Activated CD8-positive, alpha-beta T cell treated with anti-CD3 and anti-CD28 coated beads, Interleukin-2, amount 10 ng/mL, durations not matched to agents 7 days and 5 days (primary cell): ENCODE measurements at regions not wholly inside any gene's neighbourhood (a gene's known extent, or its start where the extent isn't known, plus 50 kb on each side); places are given as distances from the start of the nearest gene placed in this dataset.

Experiments
- ATAC-seq: fragments of 150-1000 bp; cut with Tn5 transposase; one replicate; pipeline ENCODE4 v1.10.0; 2021; ENCODE audit warnings: moderate library complexity
- CTCF ChIA-PET: fragments of 350-600 bp; sonication (Branson Sonifier 250); formaldehyde crosslinking; loops from one replicate; lab custom pipeline; 2021; ENCODE audit warnings: antibody characterized with exemption; lab: Charles Lee
- POLR2A ChIA-PET: fragments of 350-600 bp; sonication (Branson Sonifier 250); formaldehyde crosslinking; loops from one replicate; lab custom pipeline; 2021; ENCODE audit warnings: antibody characterized with exemption; lab: Charles Lee
- DNase-seq: peaks from one replicate; pipeline ENCODE4 v3.0.0-alpha.2; 2020
- H3K27ac Mint-ChIP-seq: one replicate; pipeline ENCODE4 v1.8.0; 2021; ENCODE audit warnings: mild to moderate bottlenecking, mixed read lengths
- H3K27me3 Mint-ChIP-seq: one replicate; pipeline ENCODE4 v1.8.0; 2021; ENCODE audit warnings: low read depth, mixed read lengths
- H3K36me3 Mint-ChIP-seq: one replicate; pipeline ENCODE4 v1.8.0; 2021; ENCODE audit warnings: low read depth, mixed read lengths
- H3K4me1 Mint-ChIP-seq: one replicate; pipeline ENCODE4 v1.8.0; 2021; ENCODE audit warnings: low read depth, mixed read lengths
- H3K4me3 Mint-ChIP-seq: one replicate; pipeline ENCODE4 v1.8.0; 2021; ENCODE audit warnings: mild to moderate bottlenecking, mixed read lengths
- H3K9me3 Mint-ChIP-seq: one replicate; pipeline ENCODE4 v1.8.0; 2022; ENCODE audit warnings: mixed read lengths; ENCODE audit not compliant: insufficient read depth

DNA sequence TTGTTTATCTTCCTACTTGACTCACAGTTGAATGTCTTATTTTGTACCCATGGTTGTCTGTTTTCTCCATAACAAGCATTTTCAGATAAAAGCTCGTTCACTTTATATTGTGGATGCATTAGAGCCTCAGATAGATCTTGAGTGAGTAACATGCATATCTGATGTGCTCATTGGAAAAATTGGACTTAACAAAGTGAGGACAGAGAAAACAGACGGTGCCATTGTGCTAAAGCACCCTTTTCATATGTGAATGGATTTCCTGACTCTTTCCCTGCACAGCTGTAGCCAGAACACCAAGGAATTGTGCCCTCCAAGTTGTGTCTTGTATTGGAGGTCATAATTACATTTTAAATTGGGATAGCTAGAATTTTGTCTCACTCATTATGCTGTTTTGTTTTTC is 325.8 kb upstream of the MEF2C start:
- ChIA-PET POLR2A (no interaction called here), CTCF (no interaction called here)

GRCh38 chr5:89208392-89208791 is 325.4 kb upstream of the MEF2C start:
- Mint-ChIP-seq H3K27me3 (no peaks in the 10 kb centered on the region), H3K36me3 (no peaks in the 10 kb centered on the region), H3K4me3 (no peak overlapping the region), H3K9me3 (no peaks in the 10 kb centered on the region), H3K27ac (no peak overlapping the region), H3K4me1 (no peaks in the 10 kb centered on the region)
- DNase-seq = no peak
- ATAC-seq = no peak
- POLR2A ChIA-PET = no interaction called here
- CTCF ChIA-PET = no interaction called here

More for the DNA sequence above, 325.8 kb upstream of the MEF2C start:
- H3K9me3 Mint-ChIP-seq = no peaks in the 10 kb centered on the region
- H3K4me3 Mint-ChIP-seq = no peak overlapping the region
- no peak overlapping the region for H3K27ac Mint-ChIP-seq
- no peaks in the 10 kb centered on the region for H3K27me3 Mint-ChIP-seq
- DNase-seq = no peak
- ATAC-seq = no peak
- H3K4me1 Mint-ChIP-seq = no peaks in the 10 kb centered on the region
- no peaks in the 10 kb centered on the region for H3K36me3 Mint-ChIP-seq

- no peaks in the 10 kb centered on the region for H3K9me3 Mint-ChIP-seq
- H3K27ac Mint-ChIP-seq = no peak overlapping the region
- H3K27me3 Mint-ChIP-seq = no peaks in the 10 kb centered on the region
- ChIA-PET POLR2A (no interaction called here), CTCF (no interaction called here)
- no peaks in the 10 kb centered on the region for H3K4me1 Mint-ChIP-seq
- no peak overlapping the region for H3K4me3 Mint-ChIP-seq
- no peaks in the 10 kb centered on the region for H3K36me3 Mint-ChIP-seq
- no peak for ATAC-seq
- DNase-seq = no peak
Observed at GRCh38 chr5:89204756-89205155, 321.8 kb upstream of the MEF2C start.

GRCh38 chr5:89203611-89204010 is 320.6 kb upstream of the MEF2C start:
- POLR2A ChIA-PET = no interaction called here
- CTCF ChIA-PET = no interaction called here
- DNase-seq (no peak), ATAC-seq (no peak)
- no peak overlapping the region for H3K4me3 Mint-ChIP-seq
- no peaks in the 10 kb centered on the region for H3K9me3 Mint-ChIP-seq
- no peaks in the 10 kb centered on the region for H3K27me3 Mint-ChIP-seq
- H3K27ac Mint-ChIP-seq = no peak overlapping the region
- H3K36me3 Mint-ChIP-seq = no peaks in the 10 kb centered on the region
- H3K4me1 Mint-ChIP-seq = no peaks in the 10 kb centered on the region

DNA sequence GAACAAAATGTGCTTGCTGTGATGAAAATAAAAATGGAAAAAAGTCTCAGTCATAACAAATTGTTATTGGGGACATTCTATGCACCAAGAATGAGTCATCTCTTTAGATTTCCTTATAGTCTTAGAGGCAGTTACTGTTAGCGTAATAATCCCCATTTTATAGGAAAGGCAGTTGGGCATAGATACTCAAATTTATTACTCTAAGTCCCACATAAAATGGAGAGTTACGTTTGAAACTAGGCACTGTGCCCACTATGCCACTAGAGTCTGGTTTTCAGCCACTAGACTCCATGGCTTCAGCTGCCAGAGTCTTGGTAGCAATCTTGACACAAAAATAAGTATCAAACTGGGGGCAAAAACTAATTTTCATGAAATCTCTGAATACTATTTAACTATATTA is 317.9 kb upstream of the MEF2C start:
- Mint-ChIP-seq H3K4me3 (no peak overlapping the region), H3K36me3 (no peaks in the 10 kb centered on the region), H3K4me1 (no peaks in the 10 kb centered on the region), H3K9me3 (peaks cover 9% of the 10 kb centered on the region), H3K27me3 (no peaks in the 10 kb centered on the region), H3K27ac (no peak overlapping the region)
- ATAC-seq (no peak), DNase-seq (no peak)
- POLR2A ChIA-PET = no interaction called here
- CTCF ChIA-PET = no interaction called here

DNA sequence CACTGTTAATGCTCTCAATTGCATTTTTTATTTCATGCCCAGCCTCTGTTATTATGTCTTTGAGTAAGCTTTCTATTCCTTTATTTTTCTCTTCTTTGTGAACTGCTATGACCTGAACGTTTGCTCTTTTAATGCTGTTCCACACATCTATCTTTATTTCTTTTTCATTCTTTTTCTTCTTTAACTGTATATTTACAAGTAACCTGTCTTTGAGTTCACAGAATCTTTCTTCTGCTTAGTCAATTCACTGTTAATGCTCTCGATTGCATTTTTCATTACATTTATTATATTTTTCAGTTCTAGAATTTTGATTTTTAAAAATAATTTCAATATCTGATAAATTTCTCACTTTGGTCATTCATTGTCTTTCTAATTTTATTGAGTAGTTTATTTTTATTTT is 316.3 kb upstream of the MEF2C start:
- Mint-ChIP-seq H3K4me1 (no peaks in the 10 kb centered on the region), H3K36me3 (no peaks in the 10 kb centered on the region), H3K27ac (no peak overlapping the region), H3K4me3 (no peak overlapping the region), H3K9me3 (peaks cover 9% of the 10 kb centered on the region), H3K27me3 (no peaks in the 10 kb centered on the region)
- ChIA-PET POLR2A (no interaction called here), CTCF (no interaction called here)
- ATAC-seq (no peak), DNase-seq (no peak)

- POLR2A ChIA-PET = interaction anchor here (0.5 kb wide), 1 partner anchor 10 kb away, joined by 3 read pairs; no protein-coding TSS in a partner anchor
- ATAC-seq = no peak
Observed at GRCh38 chr5:89191374-89191773, 308.4 kb upstream of the MEF2C start.

DNA sequence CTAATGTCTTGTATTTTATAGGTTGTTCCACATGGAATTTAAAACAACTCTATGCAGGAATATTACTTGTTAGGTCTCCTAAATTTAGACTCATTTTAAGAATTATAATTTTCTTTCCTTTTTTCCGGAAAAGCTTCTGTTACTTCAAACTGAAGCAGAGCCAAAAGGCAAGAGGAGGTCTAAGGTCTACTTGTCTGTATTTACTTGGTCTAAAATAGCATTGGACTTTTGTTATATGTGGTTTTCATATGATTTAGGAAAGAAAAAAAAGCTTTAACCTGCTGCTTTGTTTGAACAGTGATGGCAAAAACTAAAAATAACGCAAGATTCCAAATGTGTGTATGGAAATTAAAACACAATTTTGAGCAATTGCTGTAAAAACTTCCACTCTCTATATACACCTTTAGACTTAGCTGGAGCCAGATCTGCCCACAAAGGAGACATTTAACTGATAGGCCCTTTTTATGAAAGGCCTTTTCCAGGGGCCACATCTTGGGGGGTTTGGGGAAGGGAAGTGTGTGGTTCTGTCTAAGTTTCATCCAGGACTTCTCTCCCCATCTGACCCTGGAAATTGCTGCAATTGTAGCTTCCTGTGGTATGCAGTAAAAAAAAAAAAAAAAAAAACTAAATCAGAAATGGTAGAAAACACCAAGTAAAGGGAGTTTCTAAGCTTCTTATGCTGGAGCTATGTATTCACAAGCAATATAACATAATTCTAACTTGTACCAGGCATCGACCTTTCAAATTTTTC is 307.7 kb upstream of the MEF2C start:
- H3K4me3 Mint-ChIP-seq = no peak overlapping the region
- DNase-seq (no peak), ATAC-seq (no peak)
- POLR2A ChIA-PET = interaction anchor here (0.5 kb wide), 1 partner anchor 11 kb away, joined by 3 read pairs; no protein-coding TSS in a partner anchor
- peaks cover 5% of the 10 kb centered on the region for H3K9me3 Mint-ChIP-seq
- CTCF ChIA-PET = no interaction called here
- no peaks in the 10 kb centered on the region for H3K27me3 Mint-ChIP-seq
- H3K4me1 Mint-ChIP-seq = no peaks in the 10 kb centered on the region
- no peak overlapping the region for H3K27ac Mint-ChIP-seq
- no peaks in the 10 kb centered on the region for H3K36me3 Mint-ChIP-seq

More at GRCh38 chr5:89191374-89191773, 308.4 kb upstream of the MEF2C start:
- CTCF ChIA-PET = no interaction called here
- H3K4me1 Mint-ChIP-seq = no peaks in the 10 kb centered on the region
- no peak overlapping the region for H3K27ac Mint-ChIP-seq
- H3K9me3 Mint-ChIP-seq = peaks cover 5% of the 10 kb centered on the region
- H3K36me3 Mint-ChIP-seq = no peaks in the 10 kb centered on the region
- no peak for DNase-seq
- no peak overlapping the region for H3K4me3 Mint-ChIP-seq
- H3K27me3 Mint-ChIP-seq = no peaks in the 10 kb centered on the region

GRCh38 chr5:89187883-89188465 is 305.0 kb upstream of the MEF2C start:
- H3K4me1 Mint-ChIP-seq = no peaks in the 10 kb centered on the region
- POLR2A ChIA-PET = no interaction called here
- H3K27me3 Mint-ChIP-seq = no peaks in the 10 kb centered on the region
- H3K27ac Mint-ChIP-seq = no peak overlapping the region
- CTCF ChIA-PET = no interaction called here
- DNase-seq (no peak), ATAC-seq (no peak)
- H3K9me3 Mint-ChIP-seq = peaks cover under 1% of the 10 kb centered on the region
- H3K4me3 Mint-ChIP-seq = no peak overlapping the region
- H3K36me3 Mint-ChIP-seq = no peaks in the 10 kb centered on the region

DNA sequence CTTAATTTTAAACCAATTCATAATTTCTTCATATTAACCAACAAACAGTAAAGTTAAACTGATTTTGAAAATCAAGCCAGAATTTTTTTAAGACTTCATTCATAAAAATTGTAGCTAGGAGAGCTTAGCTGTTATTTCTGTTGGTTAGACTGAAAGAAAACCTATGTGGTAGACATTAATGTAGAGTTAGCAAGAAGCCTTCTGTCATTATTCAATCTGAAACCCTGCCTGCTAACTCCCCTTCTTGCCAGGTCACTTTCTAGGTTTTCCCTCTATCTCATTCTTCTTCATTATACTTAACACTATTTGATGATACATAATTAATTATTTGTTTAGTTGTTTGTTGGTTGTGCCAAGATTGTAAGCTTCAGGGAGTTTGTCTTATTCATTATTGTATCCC is 304.3 kb upstream of the MEF2C start:
- ChIA-PET CTCF (no interaction called here), POLR2A (no interaction called here)
- H3K36me3 Mint-ChIP-seq = no peaks in the 10 kb centered on the region
- H3K4me1 Mint-ChIP-seq = no peaks in the 10 kb centered on the region
- no peak overlapping the region for H3K27ac Mint-ChIP-seq
- no peak overlapping the region for H3K4me3 Mint-ChIP-seq
- DNase-seq (no peak), ATAC-seq (no peak)
- H3K27me3 Mint-ChIP-seq = no peaks in the 10 kb centered on the region
- no peaks in the 10 kb centered on the region for H3K9me3 Mint-ChIP-seq

- no peak for ATAC-seq
- no peaks in the 10 kb centered on the region for H3K36me3 Mint-ChIP-seq
- ChIA-PET CTCF (no interaction called here), POLR2A (no interaction called here)
- H3K27me3 Mint-ChIP-seq = no peaks in the 10 kb centered on the region
- H3K27ac Mint-ChIP-seq = no peak overlapping the region
- H3K4me3 Mint-ChIP-seq = no peak overlapping the region
- H3K4me1 Mint-ChIP-seq = no peaks in the 10 kb centered on the region
- no peak for DNase-seq
- H3K9me3 Mint-ChIP-seq = no peaks in the 10 kb centered on the region
Observed at GRCh38 chr5:89181546-89181945, 298.6 kb upstream of the MEF2C start.

DNA sequence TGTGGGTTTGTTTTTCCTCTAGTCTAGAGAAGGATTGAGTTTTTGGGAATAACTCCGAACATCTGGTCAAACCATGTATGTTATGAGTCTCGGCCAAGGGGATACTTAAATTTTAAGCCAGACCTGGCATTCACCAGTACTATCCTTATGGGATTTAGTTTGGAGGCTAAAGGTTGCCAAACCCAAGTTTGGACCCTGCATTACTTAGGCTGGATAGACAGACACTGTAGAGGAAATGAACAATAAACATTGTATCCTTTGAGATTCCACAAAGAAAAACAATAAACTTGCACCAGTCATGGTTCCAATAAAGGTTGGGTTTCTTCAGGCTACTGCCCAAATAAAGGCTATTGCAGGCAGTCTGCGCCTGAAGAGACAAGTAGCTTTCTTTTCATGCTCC is 296.7 kb upstream of the MEF2C start:
- Mint-ChIP-seq H3K4me1 (no peaks in the 10 kb centered on the region), H3K36me3 (no peaks in the 10 kb centered on the region), H3K4me3 (no peak overlapping the region), H3K27ac (no peak overlapping the region), H3K27me3 (no peaks in the 10 kb centered on the region), H3K9me3 (no peaks in the 10 kb centered on the region)
- CTCF ChIA-PET = no interaction called here
- ATAC-seq = no peak
- DNase-seq = no peak
- POLR2A ChIA-PET = no interaction called here
